ENCODE measurements at regions not wholly inside any gene's neighbourhood (a gene's known extent, or its start where the extent isn't known, plus 50 kb on each side); places are given as distances from the start of the nearest gene placed in this dataset.

DNA sequence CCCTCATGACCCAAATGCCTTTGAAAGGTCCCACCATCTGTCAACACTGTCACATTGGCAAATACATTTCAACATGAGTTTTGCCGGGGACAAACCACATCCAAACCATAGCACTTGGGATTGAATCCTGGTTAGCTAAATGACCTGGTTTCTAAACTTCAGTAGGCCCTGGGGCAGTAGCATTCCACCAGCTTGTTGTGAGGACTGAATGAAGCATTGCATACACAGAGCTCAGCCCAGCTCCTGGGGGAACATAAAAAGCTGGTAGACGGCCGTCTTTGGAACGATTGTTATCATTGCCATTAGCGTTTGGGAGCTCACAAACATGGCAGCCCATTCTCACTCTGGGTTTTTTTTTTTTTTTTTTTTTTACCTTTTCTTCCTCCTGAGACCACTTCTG, 57.5 kb upstream of the CXCR4 start:
- no peak for DNase-seq

DNA sequence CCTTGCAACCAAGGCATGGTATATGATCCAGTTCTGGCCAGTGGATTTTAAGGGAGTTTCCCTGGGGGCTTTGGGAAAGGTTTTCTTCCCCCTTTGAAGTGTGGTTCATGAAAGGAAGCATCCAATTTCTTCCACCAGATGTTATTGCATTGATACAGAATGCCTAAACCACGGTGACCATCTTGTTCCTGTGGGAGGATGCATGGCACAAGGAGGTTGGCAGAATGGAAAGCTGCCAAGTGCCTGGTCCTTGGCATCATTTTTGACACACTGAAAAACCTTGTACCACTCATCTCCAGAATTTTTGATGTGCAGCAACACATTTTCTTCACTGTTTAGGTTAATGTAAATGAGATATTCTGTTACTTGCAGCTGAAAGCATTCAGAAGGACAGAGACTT, 55.2 kb upstream of the CXCR4 start:
- DNase-seq = no peak

DNA sequence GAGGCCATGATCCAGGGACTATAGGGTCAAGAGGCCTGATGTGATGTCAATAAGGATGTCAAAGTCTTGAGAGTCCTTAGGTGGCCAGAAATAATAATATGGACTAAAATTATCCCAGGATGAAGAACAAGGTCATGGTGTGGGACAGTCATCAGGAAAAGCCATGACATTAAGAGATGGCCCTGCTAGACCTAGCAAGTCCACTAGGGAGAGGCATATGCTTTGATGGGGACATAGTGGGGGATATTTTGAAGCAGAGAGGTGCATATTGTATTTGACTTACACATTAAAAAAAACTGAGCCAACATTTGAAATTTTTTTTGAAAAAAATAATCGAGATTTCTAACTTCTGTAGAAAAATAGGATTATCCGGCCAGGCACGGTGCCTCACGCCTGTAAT, 53.3 kb upstream of the CXCR4 start:
- DNase-seq = peak in 1 of 5 experiments; percentile 19

DNA sequence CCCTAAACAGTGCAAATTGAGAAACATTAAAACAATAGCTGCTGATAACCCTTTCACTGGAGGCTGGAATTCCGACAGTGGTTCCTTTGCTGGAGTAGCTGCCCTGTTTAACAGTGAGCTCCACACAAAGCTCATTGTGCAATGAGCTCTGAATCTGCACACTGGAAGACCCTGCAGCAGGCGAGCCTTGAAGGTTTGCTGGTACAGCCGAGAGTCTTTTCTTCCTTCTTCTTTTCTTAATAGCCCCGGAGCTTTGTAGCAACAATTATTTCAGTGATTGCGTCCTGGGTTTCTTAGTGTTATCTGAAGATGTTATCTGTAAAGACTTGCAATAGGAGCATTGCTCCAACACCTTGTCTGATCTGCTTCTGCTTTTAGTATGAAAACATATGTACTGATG, 50.8 kb upstream of the CXCR4 start:
- DNase-seq = no peak

DNA sequence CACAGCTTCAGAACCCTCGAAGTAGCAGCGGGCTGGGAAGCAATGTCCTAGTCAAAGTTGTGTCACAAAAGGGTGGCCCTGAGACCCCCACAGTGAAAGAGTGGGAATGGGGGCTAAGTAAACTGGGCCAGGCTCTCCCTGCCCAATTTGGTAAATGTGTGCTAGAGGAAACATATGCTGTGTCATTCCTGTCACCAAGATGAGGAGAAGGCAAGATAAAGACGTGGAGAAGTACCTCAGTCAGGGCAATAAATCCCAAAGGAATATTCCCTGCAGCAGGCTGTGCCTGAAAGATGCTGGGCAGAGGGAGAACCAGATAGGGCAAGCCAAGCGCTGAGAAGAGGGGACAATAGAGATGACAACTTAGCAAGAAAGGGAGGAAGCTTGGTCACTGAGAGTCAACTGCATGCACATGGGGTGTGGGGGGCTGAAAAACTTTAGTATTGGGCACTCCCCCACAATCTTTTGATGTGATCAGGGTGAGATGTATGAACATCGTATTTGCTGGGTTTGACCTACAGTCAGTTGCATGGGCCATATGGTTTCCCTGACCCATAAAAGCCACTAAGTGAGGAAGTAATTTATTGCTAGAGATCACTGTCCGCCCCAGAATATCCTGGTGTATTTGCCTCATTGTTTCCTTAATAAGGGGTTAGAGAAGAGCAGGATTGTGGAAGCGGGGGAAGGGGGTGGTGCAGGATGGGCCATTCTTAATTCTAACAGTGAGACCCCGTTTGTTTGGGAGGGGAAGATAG, 49.9 kb upstream of the CXCR4 start:
- no peak for DNase-seq

All from T-helper 2 cell (primary cell).